Type B pancreatic cell (in vitro differentiated cells): ENCODE measurements at regions not wholly inside any gene's neighbourhood (a gene's known extent, or its start where the extent isn't known, plus 50 kb on each side); places are given as distances from the start of the nearest gene placed in this dataset.
"Not testable (repeated sequence)": the region's sequence is repeated elsewhere in the genome, so short reads cannot be mapped to it uniquely, and the experiment has no call there.

Experiments
- DNase-seq: peaks from one replicate; pipeline ENCODE4 v3.0.0; 2021; ENCODE audit warnings: mixed read lengths; ENCODE audit not compliant: unreplicated experiment; ENCODE audit errors: extremely low spot score
- H3K27ac Mint-ChIP-seq: 2 replicates; pipeline ENCODE4 v1.8.0; 2021; ENCODE audit warnings: mild to moderate bottlenecking, mixed read lengths
- H3K27me3 Mint-ChIP-seq: 2 replicates; pipeline ENCODE4 v1.8.0; 2021; ENCODE audit warnings: mixed read lengths
- H3K36me3 Mint-ChIP-seq: 2 replicates; pipeline ENCODE4 v1.8.0; 2021; ENCODE audit warnings: mixed read lengths
- H3K4me1 Mint-ChIP-seq: one replicate; pipeline ENCODE4 v1.8.0; 2021; ENCODE audit warnings: mixed read lengths; ENCODE audit not compliant: unreplicated experiment
- H3K4me3 Mint-ChIP-seq: 2 replicates; pipeline ENCODE4 v1.8.0; 2021; ENCODE audit warnings: mild to moderate bottlenecking, mixed read lengths
- H3K9me3 Mint-ChIP-seq: 2 replicates; pipeline ENCODE4 v1.8.0; 2021; ENCODE audit warnings: mixed read lengths
- TF ChIP-seq, protein P1 (sequence below): fragments of 200-600 bp; sonication (generic); conservative IDR thresholded peaks from 2 replicates; pipeline ENCODE4 v1.5.0; 2021; ENCODE audit warnings: antibody characterized with exemption, mild to moderate bottlenecking

DNA sequence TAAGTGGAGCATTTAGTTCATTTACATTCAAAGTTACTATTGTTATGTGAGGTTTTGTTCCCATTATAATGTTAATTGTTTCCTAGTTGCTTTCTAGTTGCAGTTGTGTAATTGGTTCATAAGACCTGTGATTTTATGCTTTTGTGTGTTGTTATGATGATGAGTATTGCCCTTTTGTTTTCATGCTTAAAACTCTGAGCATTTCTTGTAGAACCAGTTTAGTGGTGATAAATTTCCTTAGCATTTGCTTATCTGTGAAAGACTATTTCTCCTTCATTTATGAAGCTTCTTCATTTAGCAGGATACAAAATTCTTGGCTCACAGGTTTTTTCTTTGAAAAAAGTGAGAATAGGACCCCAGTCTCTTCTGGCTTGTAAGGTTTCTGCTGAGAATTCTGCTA lies 274.8 kb upstream of the SPAG17 start:
- H3K9me3 Mint-ChIP-seq, result peaks cover 17% of the 10 kb centered on the region
- no peak overlapping the region for H3K27ac Mint-ChIP-seq
- TF ChIP-seq, protein P1, sequence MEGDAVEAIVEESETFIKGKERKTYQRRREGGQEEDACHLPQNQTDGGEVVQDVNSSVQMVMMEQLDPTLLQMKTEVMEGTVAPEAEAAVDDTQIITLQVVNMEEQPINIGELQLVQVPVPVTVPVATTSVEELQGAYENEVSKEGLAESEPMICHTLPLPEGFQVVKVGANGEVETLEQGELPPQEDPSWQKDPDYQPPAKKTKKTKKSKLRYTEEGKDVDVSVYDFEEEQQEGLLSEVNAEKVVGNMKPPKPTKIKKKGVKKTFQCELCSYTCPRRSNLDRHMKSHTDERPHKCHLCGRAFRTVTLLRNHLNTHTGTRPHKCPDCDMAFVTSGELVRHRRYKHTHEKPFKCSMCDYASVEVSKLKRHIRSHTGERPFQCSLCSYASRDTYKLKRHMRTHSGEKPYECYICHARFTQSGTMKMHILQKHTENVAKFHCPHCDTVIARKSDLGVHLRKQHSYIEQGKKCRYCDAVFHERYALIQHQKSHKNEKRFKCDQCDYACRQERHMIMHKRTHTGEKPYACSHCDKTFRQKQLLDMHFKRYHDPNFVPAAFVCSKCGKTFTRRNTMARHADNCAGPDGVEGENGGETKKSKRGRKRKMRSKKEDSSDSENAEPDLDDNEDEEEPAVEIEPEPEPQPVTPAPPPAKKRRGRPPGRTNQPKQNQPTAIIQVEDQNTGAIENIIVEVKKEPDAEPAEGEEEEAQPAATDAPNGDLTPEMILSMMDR, result no peak
- no peak overlapping the region for H3K4me3 Mint-ChIP-seq
- H3K36me3 Mint-ChIP-seq, result no peaks in the 10 kb centered on the region
- no peak for DNase-seq
- H3K4me1 Mint-ChIP-seq, result no peaks in the 10 kb centered on the region
- no peaks in the 10 kb centered on the region for H3K27me3 Mint-ChIP-seq

DNA sequence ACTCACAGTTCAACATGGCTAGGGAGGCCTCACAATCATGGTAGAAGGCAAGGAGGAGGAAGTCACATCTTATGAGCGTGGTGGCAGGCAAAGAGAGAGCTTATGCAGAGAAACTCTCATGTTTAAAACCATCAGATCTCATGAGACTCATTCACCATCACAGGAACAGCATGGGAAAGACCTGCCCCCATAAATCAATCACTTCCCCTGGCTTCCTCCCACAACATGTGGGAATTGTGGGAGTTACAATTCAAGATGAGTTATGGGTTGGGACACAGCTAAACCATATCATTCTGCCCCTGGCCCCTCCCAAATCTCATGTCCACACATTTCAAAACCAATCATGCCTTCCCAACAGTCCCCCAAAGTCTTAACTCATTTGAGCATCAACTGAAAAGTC lies 268.8 kb upstream of the SPAG17 start:
- not testable (repeated sequence) for H3K27ac Mint-ChIP-seq

DNA sequence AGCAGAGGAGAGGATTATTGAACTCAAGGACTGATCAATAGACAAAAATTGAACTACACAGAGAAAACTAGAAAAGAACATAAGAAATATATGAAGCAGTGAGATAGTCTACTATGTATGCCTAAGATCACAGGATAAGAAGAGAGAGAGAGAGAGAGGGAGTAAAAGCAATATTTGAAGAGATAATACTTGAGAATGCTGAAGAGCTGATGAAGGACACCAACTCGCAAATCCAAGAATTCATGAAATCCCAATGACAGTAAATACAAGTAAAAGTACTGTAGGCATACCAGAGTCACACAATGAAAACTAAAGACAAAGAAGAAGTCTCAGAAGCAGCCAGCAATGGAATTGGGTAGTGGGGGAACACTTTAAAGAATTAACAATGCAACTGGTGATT lies 260.1 kb upstream of the SPAG17 start:
- no peak for DNase-seq
- Mint-ChIP-seq H3K36me3 (no peaks in the 10 kb centered on the region), H3K4me3 (no peak overlapping the region), H3K27ac (no peak overlapping the region), H3K27me3 (no peaks in the 10 kb centered on the region), H3K4me1 (peaks cover 11% of the 10 kb centered on the region), H3K9me3 (peaks cover 6% of the 10 kb centered on the region)
- TF ChIP-seq, protein P1, result no peak

More for the DNA sequence above, 268.8 kb upstream of the SPAG17 start:
- not testable (repeated sequence) for H3K36me3 Mint-ChIP-seq, DNase-seq, H3K27me3 Mint-ChIP-seq, H3K4me1 Mint-ChIP-seq, H3K4me3 Mint-ChIP-seq
- H3K9me3 Mint-ChIP-seq, result peaks cover 16% of the 10 kb centered on the region

DNA sequence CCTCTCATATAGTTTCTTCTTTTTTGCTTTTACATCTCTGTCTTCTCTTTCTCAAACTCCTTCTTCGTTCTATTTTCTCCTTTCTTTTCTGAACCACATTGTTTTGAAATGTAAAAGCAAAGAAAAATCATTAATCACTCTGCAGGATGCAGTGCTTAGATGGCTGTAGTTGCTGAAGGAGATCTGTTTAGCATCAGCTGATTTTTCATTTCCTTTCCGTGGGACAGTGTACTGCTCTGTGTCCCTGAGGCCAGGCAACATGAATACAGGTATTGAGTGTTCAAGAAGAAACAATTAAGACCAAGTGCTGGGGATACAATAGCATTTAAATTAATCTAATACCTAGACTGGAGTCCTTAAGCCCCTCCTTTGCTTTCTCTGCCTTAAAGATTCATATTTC lies 257.2 kb upstream of the SPAG17 start:
- H3K9me3 Mint-ChIP-seq, result no peaks in the 10 kb centered on the region
- H3K27me3 Mint-ChIP-seq, result no peaks in the 10 kb centered on the region
- H3K4me1 Mint-ChIP-seq, result peaks cover 11% of the 10 kb centered on the region
- TF ChIP-seq, protein P1, result no peak
- DNase-seq, result no peak
- no peaks in the 10 kb centered on the region for H3K36me3 Mint-ChIP-seq
- H3K4me3 Mint-ChIP-seq, result no peak overlapping the region
- H3K27ac Mint-ChIP-seq, result no peak overlapping the region

DNA sequence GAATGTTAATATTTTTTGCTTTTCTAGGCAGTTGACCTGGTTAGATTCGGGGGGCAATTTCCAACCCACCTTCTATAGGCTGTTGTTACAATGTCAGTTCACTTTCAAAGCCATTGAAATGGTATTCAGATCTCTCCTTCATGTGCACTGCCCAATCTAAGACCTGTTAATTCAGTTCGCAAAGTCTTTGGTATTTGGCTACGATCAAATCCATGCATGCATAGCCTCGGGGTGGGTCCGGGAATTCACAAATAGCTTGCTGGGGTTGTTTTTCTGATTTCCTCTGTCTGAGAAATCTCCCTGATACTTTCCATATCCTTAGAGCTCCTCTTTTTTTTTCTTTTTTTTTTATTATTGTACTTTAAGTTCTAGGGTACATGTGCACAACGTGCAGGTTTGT lies 252.6 kb upstream of the SPAG17 start:
- no peak for DNase-seq
- H3K4me3 Mint-ChIP-seq, result no peak overlapping the region
- TF ChIP-seq, protein P1, result no peak
- H3K27ac Mint-ChIP-seq, result no peak overlapping the region
- no peaks in the 10 kb centered on the region for H3K27me3 Mint-ChIP-seq
- H3K9me3 Mint-ChIP-seq, result no peaks in the 10 kb centered on the region
- H3K36me3 Mint-ChIP-seq, result no peaks in the 10 kb centered on the region
- H3K4me1 Mint-ChIP-seq, result peaks cover 11% of the 10 kb centered on the region

DNA sequence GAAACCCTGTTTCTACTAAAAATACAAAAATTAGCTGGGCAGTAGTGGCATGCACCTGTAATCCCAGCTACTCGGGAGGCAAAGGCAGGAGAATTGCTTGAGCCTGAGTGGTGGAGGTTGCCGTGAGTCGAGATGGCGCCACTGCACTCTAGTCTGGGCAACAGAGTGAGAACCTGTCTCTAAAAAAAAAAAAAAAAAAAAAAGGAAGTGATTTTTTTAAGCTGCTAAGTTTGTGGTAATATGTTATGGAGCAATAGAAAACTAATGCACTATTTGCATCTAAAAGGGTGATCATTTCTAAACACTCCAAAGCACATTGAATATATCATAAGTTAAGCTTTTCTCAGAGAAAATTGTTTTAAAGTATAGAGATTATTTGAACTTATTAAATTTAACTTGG lies 244.8 kb upstream of the SPAG17 start:
- no peak for DNase-seq

More for the DNA sequence above, 244.8 kb upstream of the SPAG17 start:
- Mint-ChIP-seq H3K9me3 (no peaks in the 10 kb centered on the region), H3K27ac (no peak overlapping the region), H3K4me1 (no peaks in the 10 kb centered on the region), H3K36me3 (no peaks in the 10 kb centered on the region), H3K27me3 (no peaks in the 10 kb centered on the region), H3K4me3 (no peak overlapping the region)
- TF ChIP-seq, protein P1, result no peak
